ENCODE measurements at regions not wholly inside any gene's neighbourhood (a gene's known extent, or its start where the extent isn't known, plus 50 kb on each side); places are given as distances from the start of the nearest gene placed in this dataset.

GRCh38 chr4:182000077-182000476 lies 243.1 kb upstream of the TENM3 start:
- Histone ChIP-seq H3K27me3 (no peaks in the 10 kb centered on the region), H3K4me3 (no peak overlapping the region), H3K27ac (no peak overlapping the region), H3K36me3 (no peaks in the 10 kb centered on the region), H3K9me3 (no peaks in the 10 kb centered on the region), H3K4me1 (no peaks in the 10 kb centered on the region)
- DNase-seq (no peak), ATAC-seq (no peak)
- intact Hi-C loops (cut with DNase I), result no loop called here
- TF ChIP-seq CTCF (IDR thresholded peaks at IDR 0.05), result no peak

DNA sequence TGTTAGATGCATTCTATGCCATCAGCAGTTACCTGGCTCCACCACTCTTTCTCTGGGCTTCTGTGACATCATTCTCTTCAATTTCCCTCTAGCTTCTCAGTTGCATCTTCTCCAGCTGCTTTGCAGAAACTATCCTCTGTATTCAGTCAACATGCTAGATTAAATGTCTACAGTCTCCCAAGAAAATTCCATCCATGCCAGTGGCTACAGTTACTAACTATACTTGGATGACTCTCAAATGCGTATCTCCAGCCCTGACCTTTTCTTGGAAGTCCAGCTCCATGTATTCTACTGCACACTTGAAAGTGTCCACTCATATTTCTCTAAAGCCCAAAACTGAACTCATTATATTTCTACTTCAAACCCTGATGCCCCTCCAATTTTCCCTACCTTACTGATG lies 232.3 kb upstream of the TENM3 start:
- no peaks in the 10 kb centered on the region for H3K4me1 ChIP-seq

DNA sequence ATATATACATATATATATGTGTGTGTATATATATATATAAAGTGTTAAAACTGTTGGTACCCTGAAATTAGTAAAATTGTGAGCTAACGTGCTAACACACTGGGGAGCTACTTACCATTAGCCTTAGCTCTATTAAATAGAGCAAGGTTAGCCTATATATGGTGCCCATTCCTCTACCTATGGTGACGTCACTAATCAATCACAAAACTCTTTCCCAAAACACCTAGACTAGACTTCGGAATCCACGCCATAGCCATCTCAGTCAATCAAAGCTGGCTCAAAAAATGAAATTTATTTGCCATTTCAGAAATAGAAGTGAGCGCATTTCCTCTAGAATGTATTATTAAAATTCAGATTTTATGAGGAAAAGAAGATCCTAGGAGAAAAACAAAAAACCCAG lies 229.0 kb upstream of the TENM3 start:
- Histone ChIP-seq H3K36me3 (no peaks in the 10 kb centered on the region), H3K4me3 (no peak overlapping the region), H3K27me3 (no peaks in the 10 kb centered on the region), H3K9me3 (no peaks in the 10 kb centered on the region), H3K4me1 (no peaks in the 10 kb centered on the region), H3K27ac (no peak overlapping the region)
- intact Hi-C loops (cut with DNase I), result no loop called here
- no peak for TF ChIP-seq CTCF (IDR thresholded peaks at IDR 0.05)
- ATAC-seq (no peak), DNase-seq (no peak)

More for the DNA sequence above, 232.3 kb upstream of the TENM3 start:
- TF ChIP-seq CTCF (IDR thresholded peaks at IDR 0.05), result no peak
- Histone ChIP-seq H3K9me3 (peaks cover 0 to 3% of the 10 kb centered on the region in 2 donors), H3K27ac (no peak overlapping the region), H3K36me3 (no peaks in the 10 kb centered on the region), H3K27me3 (no peaks in the 10 kb centered on the region), H3K4me3 (no peak overlapping the region)
- intact Hi-C loops (cut with DNase I), result no loop called here
- DNase-seq (no peak), ATAC-seq (no peak)

- TF ChIP-seq CTCF (IDR thresholded peaks at IDR 0.05), result no peak
- no peak overlapping the region for H3K4me3 ChIP-seq
- no peak overlapping the region for H3K27ac ChIP-seq
- ATAC-seq (no peak), DNase-seq (peak in 1 of 4 donors; percentile 60)
- intact Hi-C loops (cut with DNase I), result no loop called here
- no peaks in the 10 kb centered on the region for H3K27me3 ChIP-seq
- no peaks in the 10 kb centered on the region for H3K9me3 ChIP-seq
- no peaks in the 10 kb centered on the region for H3K4me1 ChIP-seq
- no peaks in the 10 kb centered on the region for H3K36me3 ChIP-seq
Observed at GRCh38 chr4:182015014-182015413, 228.2 kb upstream of the TENM3 start.

GRCh38 chr4:182015893-182016292 lies 227.3 kb upstream of the TENM3 start:
- Histone ChIP-seq H3K4me1 (no peaks in the 10 kb centered on the region), H3K9me3 (no peaks in the 10 kb centered on the region), H3K4me3 (no peak overlapping the region), H3K36me3 (no peaks in the 10 kb centered on the region), H3K27me3 (no peaks in the 10 kb centered on the region), H3K27ac (no peak overlapping the region)
- intact Hi-C loops (cut with DNase I), result no loop called here
- no peak for TF ChIP-seq CTCF (IDR thresholded peaks at IDR 0.05)
- no peak for DNase-seq
- no peak for ATAC-seq
